AG08396 (cell line): ENCODE measurements at regions not wholly inside any gene's neighbourhood (a gene's known extent, or its start where the extent isn't known, plus 50 kb on each side); places are given as distances from the start of the nearest gene placed in this dataset.
"Not testable (repeated sequence)": the region's sequence is repeated elsewhere in the genome, so short reads cannot be mapped to it uniquely, and the experiment has no call there.

Source experiments
- DNase-seq: peaks from one replicate; pipeline ENCODE4 v3.0.0; 2012; ENCODE audit warnings: low spot score, mixed read lengths

- no peak for DNase-seq
Measured at GRCh38 chr7:84941936-84942335, 244.9 kb downstream of the SEMA3D start.

- DNase-seq = no peak
Measured at GRCh38 chr7:84941291-84941690, 245.6 kb downstream of the SEMA3D start.

- DNase-seq = no peak
Measured at GRCh38 chr7:84939888-84940287, 247.0 kb downstream of the SEMA3D start.

- DNase-seq = no peak
Measured at GRCh38 chr7:84939442-84939841, 247.4 kb downstream of the SEMA3D start.

GRCh38 chr7:84924353-84924752, 262.5 kb downstream of the SEMA3D start:
- no peak for DNase-seq

- no peak for DNase-seq
Measured at GRCh38 chr7:84923348-84923747, 263.5 kb downstream of the SEMA3D start.

GRCh38 chr7:84921154-84921553, 265.7 kb downstream of the SEMA3D start:
- no peak for DNase-seq

- not testable (repeated sequence) for DNase-seq
Measured at GRCh38 chr7:84916973-84917372, 269.9 kb downstream of the SEMA3D start.

GRCh38 chr7:84916161-84916560, 270.7 kb downstream of the SEMA3D start:
- no peak for DNase-seq

GRCh38 chr7:84914598-84914997, 272.3 kb downstream of the SEMA3D start:
- DNase-seq = no peak

GRCh38 chr7:84913731-84914130, 273.1 kb downstream of the SEMA3D start:
- DNase-seq = peak; percentile 29

- no peak for DNase-seq
Measured at GRCh38 chr7:84912993-84913635, 273.7 kb downstream of the SEMA3D start.

- DNase-seq = no peak
Measured at GRCh38 chr7:84912537-84912936, 274.3 kb downstream of the SEMA3D start.

- DNase-seq = no peak
Measured at GRCh38 chr7:84912018-84912417, 274.8 kb downstream of the SEMA3D start.

- DNase-seq = no peak
Measured at GRCh38 chr7:84911077-84911476, 275.8 kb downstream of the SEMA3D start.

GRCh38 chr7:84910322-84910721, 276.5 kb downstream of the SEMA3D start:
- not testable (repeated sequence) for DNase-seq

GRCh38 chr7:84908196-84908793, 278.6 kb downstream of the SEMA3D start:
- DNase-seq = no peak

- no peak for DNase-seq
Measured at GRCh38 chr7:84906889-84907288, 280.0 kb downstream of the SEMA3D start.

- DNase-seq = no peak
Measured at GRCh38 chr7:84904561-84904960, 282.3 kb downstream of the SEMA3D start.

- no peak for DNase-seq
Measured at GRCh38 chr7:84901366-84901765, 285.5 kb downstream of the SEMA3D start.

GRCh38 chr7:84900215-84900614, 286.6 kb downstream of the SEMA3D start:
- DNase-seq = no peak

GRCh38 chr7:84895563-84895962, 291.3 kb downstream of the SEMA3D start:
- no peak for DNase-seq

GRCh38 chr7:84883570-84883969, 303.3 kb downstream of the SEMA3D start:
- DNase-seq = not testable (repeated sequence)
